H9 (cell line): ENCODE measurements at regions not wholly inside any gene's neighbourhood (a gene's known extent, or its start where the extent isn't known, plus 50 kb on each side); places are given as distances from the start of the nearest gene placed in this dataset.
"Not testable (repeated sequence)": the region's sequence is repeated elsewhere in the genome, so short reads cannot be mapped to it uniquely, and the experiment has no call there.

ENCODE experiments used
- DNase-seq: peaks from one replicate; pipeline ENCODE4 v3.0.0-alpha.2; 2017
- H2AFZ ChIP-seq: one replicate; pipeline ENCODE4 v1.6.1; 2013; ENCODE audit warnings: mild to moderate bottlenecking, low read length, control low read depth, moderate library complexity
- H2AK5ac ChIP-seq: 2 replicates; pipeline ENCODE4 v1.6.1; 2013; ENCODE audit warnings: low read length, control low read depth, mixed read lengths; ENCODE audit not compliant: insufficient read length
- H2BK120ac ChIP-seq: one replicate; pipeline ENCODE4 v1.6.1; 2013; ENCODE audit warnings: low read depth, mild to moderate bottlenecking, low read length, control low read depth, inconsistent platforms; ENCODE audit not compliant: poor library complexity, severe bottlenecking
- H2BK12ac ChIP-seq: 2 replicates; pipeline ENCODE4 v1.6.1; 2013; ENCODE audit warnings: low read length, control low read depth, mixed read lengths, low read depth; ENCODE audit not compliant: insufficient read length
- H2BK15ac ChIP-seq: 2 replicates; pipeline ENCODE4 v1.6.1; 2013; ENCODE audit warnings: low read depth, low read length, control low read depth
- H2BK20ac ChIP-seq: one replicate; pipeline ENCODE4 v1.6.1; 2013; ENCODE audit warnings: low read depth, mild to moderate bottlenecking, low read length, control low read depth, inconsistent platforms; ENCODE audit not compliant: poor library complexity, severe bottlenecking
- H2BK5ac ChIP-seq: 2 replicates; pipeline ENCODE4 v1.6.1; 2013; ENCODE audit warnings: low read length, control low read depth, mixed read lengths; ENCODE audit not compliant: insufficient read length
- H3K14ac ChIP-seq: 2 replicates; pipeline ENCODE4 v1.6.1; 2013; ENCODE audit warnings: low read length, control low read depth; ENCODE audit not compliant: insufficient read depth
- H3K18ac ChIP-seq: 2 replicates; pipeline ENCODE4 v1.6.1; 2013; ENCODE audit warnings: low read depth, mild to moderate bottlenecking, mixed read lengths, low read length, control low read depth; ENCODE audit not compliant: insufficient read length
- H3K23ac ChIP-seq: 2 replicates; pipeline ENCODE4 v1.6.1; 2013; ENCODE audit warnings: low read length, control low read depth, mixed read lengths, low read depth; ENCODE audit not compliant: insufficient read length
- H3K23me2 ChIP-seq: 2 replicates; pipeline ENCODE4 v1.6.1; 2013; ENCODE audit warnings: low read depth, mild to moderate bottlenecking, mixed read lengths, low read length, control low read depth; ENCODE audit not compliant: insufficient read length, poor library complexity, severe bottlenecking
- H3K27ac ChIP-seq: 2 replicates; pipeline ENCODE4 v1.5.1; 2013; ENCODE audit warnings: low read length, control low read depth, mixed read lengths, low read depth; ENCODE audit not compliant: insufficient read length
- H3K27me3 ChIP-seq: 2 replicates; pipeline ENCODE4 v1.6.1; 2013; ENCODE audit warnings: low read length, control low read depth, inconsistent platforms; ENCODE audit not compliant: insufficient read depth
- H3K4ac ChIP-seq: 2 replicates; pipeline ENCODE4 v1.6.1; 2013; ENCODE audit warnings: low read depth, mild to moderate bottlenecking, control low read depth, inconsistent platforms, low read length, moderate library complexity
- H3K4me1 ChIP-seq: 2 replicates; pipeline ENCODE4 v1.6.1; 2013; ENCODE audit warnings: low read length, control low read depth, inconsistent platforms; ENCODE audit not compliant: insufficient read depth
- H3K4me2 ChIP-seq: 2 replicates; pipeline ENCODE4 v1.6.1; 2013; ENCODE audit warnings: low read length, control low read depth, mixed read lengths; ENCODE audit not compliant: insufficient read length, insufficient read depth
- H3K56ac ChIP-seq: 2 replicates; pipeline ENCODE4 v1.6.1; 2013; ENCODE audit warnings: low read depth, mild to moderate bottlenecking, mixed read lengths, low read length, control low read depth; ENCODE audit not compliant: insufficient read length
- H3K79me1 ChIP-seq: 2 replicates; pipeline ENCODE4 v1.6.1; 2013; ENCODE audit warnings: low read depth, mild to moderate bottlenecking, moderate library complexity, low read length, control low read depth, inconsistent platforms; ENCODE audit not compliant: insufficient read depth, poor library complexity, severe bottlenecking
- H3K79me2 ChIP-seq: 2 replicates; pipeline ENCODE4 v1.6.1; 2013; ENCODE audit warnings: low read length, control low read depth, inconsistent platforms; ENCODE audit not compliant: insufficient read depth
- H3K9ac ChIP-seq: 2 replicates; pipeline ENCODE4 v1.6.1; 2013; ENCODE audit warnings: low read length, control low read depth, mixed read lengths; ENCODE audit not compliant: insufficient read length; ENCODE audit errors: extremely low read depth
- H3K9me3 ChIP-seq: one replicate; pipeline ENCODE4 v1.6.1; 2013; ENCODE audit warnings: low read depth, low read length, inconsistent platforms; ENCODE audit not compliant: control insufficient read depth
- H3T11ph ChIP-seq: one replicate; pipeline ENCODE4 v1.6.1; 2013; ENCODE audit warnings: mild to moderate bottlenecking, low read length, control low read depth, inconsistent platforms
- H4K20me1 ChIP-seq: one replicate; pipeline ENCODE4 v1.6.1; 2013; ENCODE audit not compliant: control insufficient read depth, insufficient read length, insufficient read depth
- H4K5ac ChIP-seq: 2 replicates; pipeline ENCODE4 v1.6.1; 2013; ENCODE audit warnings: low read depth, mild to moderate bottlenecking, mixed read lengths, low read length, control low read depth; ENCODE audit not compliant: insufficient read length
- H4K8ac ChIP-seq: replicated peaks from 2 replicates; pipeline ENCODE4 v1.6.1; 2013; ENCODE audit warnings: low read length, control low read depth, mixed read lengths, low read depth; ENCODE audit not compliant: insufficient read length
- H4K91ac ChIP-seq: 2 replicates; pipeline ENCODE4 v1.6.1; 2013; ENCODE audit warnings: low read depth, mild to moderate bottlenecking, moderate library complexity, mixed read lengths, low read length, control low read depth; ENCODE audit not compliant: insufficient read length
- H3K27ac Mint-ChIP-seq, 3 experiments: 2 replicates in 2 of 3; 3 replicates in 1 of 3; pipeline ENCODE4 v1.8.0; 2020 to 2021; ENCODE audit warnings: mixed read lengths in 3 of 3, mild to moderate bottlenecking in 1 of 3, moderate library complexity in 1 of 3
- H3K27me3 Mint-ChIP-seq: 2 replicates; pipeline ENCODE4 v1.8.0; 2021; ENCODE audit warnings: low read depth, mild to moderate bottlenecking, moderate library complexity, mixed read lengths
- H3K36me3 Mint-ChIP-seq, 3 experiments: 2 replicates in 2 of 3; 3 replicates in 1 of 3; pipeline ENCODE4 v1.8.0; 2020 to 2021; ENCODE audit warnings: low read depth in 3 of 3, mixed read lengths in 3 of 3; ENCODE audit not compliant: insufficient read depth in 1 of 3
- H3K4me1 Mint-ChIP-seq, 2 experiments: 2 replicates each; pipeline ENCODE4 v1.8.0; 2020; ENCODE audit warnings: mixed read lengths in 2 of 2
- H3K4me3 Mint-ChIP-seq, 2 experiments: 2 replicates in 1 of 2; 3 replicates in 1 of 2; pipeline ENCODE4 v1.8.0; 2020 to 2021; ENCODE audit warnings: mild to moderate bottlenecking in 2 of 2, mixed read lengths in 2 of 2, moderate library complexity in 1 of 2
- H3K9me3 Mint-ChIP-seq, 2 experiments: 2 replicates in 1 of 2; 3 replicates in 1 of 2; pipeline ENCODE4 v1.8.0; 2020; ENCODE audit warnings: mild to moderate bottlenecking in 2 of 2, mixed read lengths in 2 of 2, moderate library complexity in 1 of 2
- CTCF ChIP-seq: fragments of 200-600 bp; sonication (generic); conservative IDR thresholded peaks from 3 replicates; pipeline ENCODE4 v1.8.0; 2021; ENCODE audit warnings: antibody characterized with exemption, mild to moderate bottlenecking
- WGBS: extraction: QIAGEN DNeasy Blood & Tissue Kit; methylation state at CpG from one replicate; pipeline ENCODE4 v1.1.7; 2013; ENCODE audit warnings: missing lambda C conversion rate, low lambda C conversion rate, mixed read lengths; ENCODE audit not compliant: insufficient read length; ENCODE audit errors: extremely low coverage; 5-methylcytosine and 5-hydroxymethylcytosine counted together

- H3K23me2 ChIP-seq: no peaks in the 10 kb centered on the region
- H2BK5ac ChIP-seq: no peak overlapping the region
- no peak overlapping the region for H3K4me2 ChIP-seq
- H3K23ac ChIP-seq: no peak overlapping the region
- H3T11ph ChIP-seq: no peak overlapping the region
- H3K9ac ChIP-seq: no peak overlapping the region
- H4K5ac ChIP-seq: no peak overlapping the region
- no peak overlapping the region for H2BK12ac ChIP-seq
- no CpG with 5 or more reads among the region's 5 CpGs for WGBS
- Mint-ChIP-seq H3K27ac (no peak overlapping the region), H3K27me3 (no peaks in the 10 kb centered on the region), H3K36me3 (peaks cover 0 to 4% (median 2%) of the 10 kb centered on the region in 3 experiments; a peak in 3 of 7 replicates), H3K4me1 (no peaks in the 10 kb centered on the region), H3K9me3 (peaks cover 4 to 5% of the 10 kb centered on the region in 2 experiments; a peak in 4 of 5 replicates), H3K4me3 (no peak overlapping the region)
- H3K14ac ChIP-seq: no peak overlapping the region
- H2AK5ac ChIP-seq: no peak overlapping the region
- H3K4me1 ChIP-seq: no peaks in the 10 kb centered on the region
- H4K8ac ChIP-seq: no peak overlapping the region
- no peak overlapping the region for H2BK15ac ChIP-seq
- no peak overlapping the region for H2AFZ ChIP-seq
- no peak overlapping the region for H3K18ac ChIP-seq
- no peaks in the 10 kb centered on the region for H3K9me3 ChIP-seq
- no peak overlapping the region for H2BK120ac ChIP-seq
- H4K20me1 ChIP-seq: no peaks in the 10 kb centered on the region
- DNase-seq: no peak
- no peaks in the 10 kb centered on the region for H3K79me1 ChIP-seq
- no peaks in the 10 kb centered on the region for H3K27me3 ChIP-seq
- no peak overlapping the region for H4K91ac ChIP-seq
- H2BK20ac ChIP-seq: no peak overlapping the region
- no peak for TF ChIP-seq CTCF
- no peak overlapping the region for H3K27ac ChIP-seq
- H3K4ac ChIP-seq: no peak overlapping the region
- H3K79me2 ChIP-seq: no peaks in the 10 kb centered on the region; the same call in 1 of the 2 replicates
- H3K56ac ChIP-seq: no peak overlapping the region
Observed at GRCh38 chr3:36077320-36077719, 303.0 kb upstream of the STAC start.

GRCh38 chr3:36082958-36083357 lies 297.3 kb upstream of the STAC start:
- no CpG with 5 or more reads among the region's 12 CpGs for WGBS
- H3K27me3 ChIP-seq, H4K20me1 ChIP-seq, H3K4me2 ChIP-seq, H3K18ac ChIP-seq, H2BK5ac ChIP-seq, H2BK20ac ChIP-seq, H3K14ac ChIP-seq, H3K56ac ChIP-seq, H4K91ac ChIP-seq, H3K27ac ChIP-seq, H3K4ac ChIP-seq, H3K23me2 ChIP-seq, H4K8ac ChIP-seq, H2AFZ ChIP-seq, H3K4me1 Mint-ChIP-seq, H3K9ac ChIP-seq, H2AK5ac ChIP-seq, H3K23ac ChIP-seq, H3K27ac Mint-ChIP-seq, H3K79me2 ChIP-seq, H2BK12ac ChIP-seq, H3K27me3 Mint-ChIP-seq, H3K4me1 ChIP-seq, H3K9me3 ChIP-seq, H2BK120ac ChIP-seq, H3K36me3 Mint-ChIP-seq, H3K79me1 ChIP-seq, H2BK15ac ChIP-seq, H3K4me3 Mint-ChIP-seq, H4K5ac ChIP-seq, H3T11ph ChIP-seq, DNase-seq: not testable (repeated sequence)
- H3K9me3 Mint-ChIP-seq: peaks cover 13 to 17% of the 10 kb centered on the region in 2 experiments
